SK-N-MC (cell line): ENCODE measurements at regions not wholly inside any gene's neighbourhood (a gene's known extent, or its start where the extent isn't known, plus 50 kb on each side); places are given as distances from the start of the nearest gene placed in this dataset.

Experiments used
- EZH2 ChIP-seq: fragments of 200-600 bp; sonication (generic); IDR thresholded peaks from one replicate; pipeline ENCODE4 v1.6.1; 2017; ENCODE audit warnings: antibody characterized with exemption
- POLR2AphosphoS5 ChIP-seq: IDR thresholded peaks from 2 replicates; pipeline ENCODE4 v1.6.1; 2012; ENCODE audit warnings: mild to moderate bottlenecking, low read depth, low read length, borderline replicate concordance

- TF ChIP-seq POLR2AphosphoS5 (no peak), EZH2 (no peak)
These were observed 202.9 kb upstream of the TCERG1L start for GRCh38 chr10:131514454-131514853.
